ENCODE measurements at regions not wholly inside any gene's neighbourhood (a gene's known extent, or its start where the extent isn't known, plus 50 kb on each side); places are given as distances from the start of the nearest gene placed in this dataset.
"Not testable (repeated sequence)": the region's sequence is repeated elsewhere in the genome, so short reads cannot be mapped to it uniquely, and the experiment has no call there.

DNA sequence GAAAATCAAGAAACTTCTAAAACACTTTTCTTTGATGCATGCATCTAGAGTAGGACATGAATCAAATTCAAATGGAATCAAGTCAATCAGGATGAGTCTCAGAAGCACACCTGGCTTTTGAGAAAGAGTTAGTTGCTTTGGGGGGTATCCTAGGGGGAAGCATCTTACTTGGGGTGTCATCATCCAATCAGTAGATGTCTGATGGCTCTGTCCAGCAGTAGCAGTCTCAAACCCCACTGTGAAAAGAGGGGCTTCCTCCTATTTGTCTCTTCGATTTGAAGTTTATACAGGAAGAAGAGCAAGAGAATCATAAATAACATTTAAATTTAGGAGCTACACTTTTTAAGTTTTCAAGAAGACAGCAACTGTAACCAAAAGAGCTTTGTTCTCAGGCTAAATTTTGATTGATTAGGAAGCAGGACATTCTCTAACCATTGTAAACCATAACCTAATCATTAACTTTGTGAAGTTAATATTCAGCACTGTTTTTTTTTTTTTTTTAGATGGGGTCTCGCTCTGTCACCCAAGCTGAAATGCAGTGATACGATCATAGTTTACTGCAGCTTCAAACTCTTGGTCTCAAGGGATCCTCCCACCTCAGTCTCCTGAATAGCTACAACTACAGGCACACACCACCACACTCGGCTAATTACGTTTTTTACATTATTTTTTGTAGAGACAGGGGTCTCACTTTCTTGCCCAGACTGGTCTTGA lies 614.7 kb downstream of the CSNK1G3 start:
- H3K27me3 Mint-ChIP-seq = no peaks in the 10 kb centered on the region
- no peaks in the 10 kb centered on the region for H3K4me1 Mint-ChIP-seq (ENCODE audit: low read depth)
- no peak overlapping the region for H3K27ac Mint-ChIP-seq
- no peak overlapping the region for H3K4me3 Mint-ChIP-seq
- no peaks in the 10 kb centered on the region for H3K36me3 Mint-ChIP-seq
- H3K9me3 Mint-ChIP-seq (ENCODE audit: low read depth) = no peaks in the 10 kb centered on the region

DNA sequence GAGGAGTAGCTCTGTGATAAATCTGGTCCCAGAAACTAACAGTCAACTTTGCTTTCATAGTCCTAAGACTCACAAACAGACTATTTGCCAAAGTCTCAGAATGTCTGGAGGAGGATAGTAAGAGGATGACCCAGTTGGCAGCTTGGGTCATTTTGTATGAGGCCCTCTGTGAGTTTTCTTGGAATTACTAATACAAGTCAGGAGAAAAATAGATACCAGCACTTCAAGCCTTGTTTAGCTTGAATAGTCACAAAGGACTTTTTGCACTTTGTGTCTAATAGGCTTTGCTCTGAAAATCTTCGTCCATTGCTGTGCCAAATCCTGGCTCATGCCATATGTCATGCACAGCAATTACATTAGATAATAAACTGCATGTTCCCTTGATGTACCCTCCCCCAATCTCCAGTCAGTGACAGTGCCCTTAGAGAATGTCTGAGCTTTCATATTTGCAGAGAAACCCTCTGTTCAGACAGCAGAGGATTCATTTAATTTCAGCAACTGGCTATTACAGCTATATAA lies 612.8 kb downstream of the CSNK1G3 start:
- Mint-ChIP-seq H3K4me3 (no peak overlapping the region), H3K36me3 (no peaks in the 10 kb centered on the region), H3K9me3 (ENCODE audit: low read depth) (no peaks in the 10 kb centered on the region), H3K27ac (no peak overlapping the region), H3K4me1 (ENCODE audit: low read depth) (no peaks in the 10 kb centered on the region), H3K27me3 (no peaks in the 10 kb centered on the region)

DNA sequence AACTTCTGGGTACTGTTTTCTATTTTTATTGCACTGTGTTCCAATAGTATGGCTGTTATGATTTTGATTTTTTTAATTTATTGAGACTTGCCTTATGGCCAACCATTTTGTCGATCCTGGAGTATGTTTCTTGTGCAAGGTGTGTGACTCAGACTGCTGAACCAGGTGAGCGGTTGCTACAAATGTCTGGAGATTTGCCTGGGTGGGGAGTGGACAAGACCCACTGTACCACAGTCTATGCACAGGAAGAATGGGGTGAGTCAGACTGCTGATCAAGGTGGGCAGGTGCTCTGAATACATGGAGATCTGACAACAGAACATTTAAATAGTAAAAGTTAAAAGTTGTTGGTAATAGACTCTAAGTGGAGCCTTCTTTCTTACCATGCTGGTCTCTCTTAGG lies 609.2 kb downstream of the CSNK1G3 start:
- Mint-ChIP-seq H3K4me3 (no peak overlapping the region), H3K36me3 (no peaks in the 10 kb centered on the region), H3K27me3 (no peaks in the 10 kb centered on the region), H3K9me3 (ENCODE audit: low read depth) (peaks cover 2% of the 10 kb centered on the region), H3K27ac (no peak overlapping the region), H3K4me1 (ENCODE audit: low read depth) (no peaks in the 10 kb centered on the region)

- Mint-ChIP-seq H3K9me3 (ENCODE audit: low read depth) (peaks cover 4% of the 10 kb centered on the region), H3K36me3 (no peaks in the 10 kb centered on the region), H3K27me3 (no peaks in the 10 kb centered on the region), H3K4me3 (no peak overlapping the region), H3K27ac (no peak overlapping the region), H3K4me1 (ENCODE audit: low read depth) (no peaks in the 10 kb centered on the region)
Measured at GRCh38 chr5:124114911-124115310, 602.9 kb downstream of the CSNK1G3 start.

DNA sequence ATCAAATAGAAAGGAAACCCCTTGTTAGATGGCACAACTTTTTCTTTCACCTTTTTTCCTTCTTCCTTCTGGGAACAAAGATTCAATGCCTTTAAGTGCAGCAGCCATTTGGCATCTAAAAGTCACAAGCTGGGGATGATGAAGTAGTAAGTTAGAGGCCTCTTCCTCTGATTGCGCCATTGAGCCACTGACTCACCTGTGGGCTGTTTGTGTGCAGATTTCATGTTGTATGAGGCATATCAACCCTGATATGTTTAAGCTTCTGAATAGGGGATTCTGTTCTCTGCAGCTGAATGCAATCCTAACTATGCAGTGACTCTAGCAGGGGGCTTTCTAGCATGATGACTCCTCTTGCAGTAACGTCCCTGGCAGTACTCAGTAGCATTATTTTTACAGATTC lies 599.9 kb downstream of the CSNK1G3 start:
- peaks cover 4% of the 10 kb centered on the region for H3K9me3 Mint-ChIP-seq (ENCODE audit: low read depth)
- H3K27me3 Mint-ChIP-seq = no peaks in the 10 kb centered on the region
- no peaks in the 10 kb centered on the region for H3K4me1 Mint-ChIP-seq (ENCODE audit: low read depth)
- no peak overlapping the region for H3K27ac Mint-ChIP-seq
- no peaks in the 10 kb centered on the region for H3K36me3 Mint-ChIP-seq
- no peak overlapping the region for H3K4me3 Mint-ChIP-seq

GRCh38 chr5:124110942-124111341 lies 599.0 kb downstream of the CSNK1G3 start:
- Mint-ChIP-seq H3K9me3 (ENCODE audit: low read depth) (no peaks in the 10 kb centered on the region), H3K27ac (no peak overlapping the region), H3K4me1 (ENCODE audit: low read depth) (no peaks in the 10 kb centered on the region), H3K27me3 (no peaks in the 10 kb centered on the region), H3K36me3 (no peaks in the 10 kb centered on the region), H3K4me3 (no peak overlapping the region)

DNA sequence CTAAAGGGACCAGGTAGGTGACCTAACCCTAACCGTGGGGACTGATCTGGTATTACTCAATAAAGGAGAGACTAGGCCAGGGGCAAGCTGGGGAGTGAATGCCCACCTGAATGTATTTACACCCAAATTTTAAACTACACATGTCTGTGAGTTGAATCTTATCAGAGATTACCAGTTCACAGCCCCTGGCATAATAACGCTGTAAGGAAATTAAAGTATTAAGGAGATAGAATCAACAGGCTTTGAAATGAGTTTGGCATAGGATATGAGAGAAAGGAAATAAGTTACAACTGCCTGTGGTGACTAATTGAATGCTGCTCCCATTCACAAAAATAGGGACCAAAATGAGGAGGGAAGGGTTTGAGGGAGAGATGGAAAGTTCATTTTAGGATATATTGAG lies 593.3 kb downstream of the CSNK1G3 start:
- Mint-ChIP-seq H3K27me3 (no peaks in the 10 kb centered on the region), H3K4me3 (no peak overlapping the region), H3K4me1 (ENCODE audit: low read depth) (no peaks in the 10 kb centered on the region), H3K9me3 (ENCODE audit: low read depth) (no peaks in the 10 kb centered on the region), H3K27ac (no peak overlapping the region), H3K36me3 (no peaks in the 10 kb centered on the region)

- H3K27me3 Mint-ChIP-seq = no peaks in the 10 kb centered on the region
- no peaks in the 10 kb centered on the region for H3K9me3 Mint-ChIP-seq (ENCODE audit: low read depth)
- H3K36me3 Mint-ChIP-seq = no peaks in the 10 kb centered on the region
- H3K4me3 Mint-ChIP-seq = no peak overlapping the region
- H3K4me1 Mint-ChIP-seq (ENCODE audit: low read depth) = no peaks in the 10 kb centered on the region
- no peak overlapping the region for H3K27ac Mint-ChIP-seq
Measured at GRCh38 chr5:124104821-124105220, 592.8 kb downstream of the CSNK1G3 start.

DNA sequence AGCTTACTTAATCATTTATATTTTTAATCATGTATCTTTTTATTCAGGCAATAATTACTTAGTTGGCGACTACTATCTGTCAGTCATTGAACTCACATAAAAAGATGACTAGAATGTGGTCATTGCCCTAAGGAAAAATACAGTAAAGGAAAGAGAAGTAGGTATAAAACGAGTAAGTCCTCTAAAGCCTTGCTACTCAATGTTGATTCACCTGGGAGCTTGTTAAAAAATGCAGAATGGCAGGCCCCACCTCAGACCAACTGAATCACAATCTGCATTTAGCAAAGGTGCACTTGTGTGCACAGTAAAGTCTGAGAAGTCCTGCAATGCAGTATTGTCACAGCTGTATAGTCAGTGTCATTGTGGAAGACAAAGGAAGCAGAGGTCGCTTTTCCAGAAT lies 592.4 kb downstream of the CSNK1G3 start:
- Mint-ChIP-seq H3K4me1 (ENCODE audit: low read depth) (no peaks in the 10 kb centered on the region), H3K36me3 (no peaks in the 10 kb centered on the region), H3K27ac (no peak overlapping the region), H3K4me3 (no peak overlapping the region), H3K27me3 (no peaks in the 10 kb centered on the region), H3K9me3 (ENCODE audit: low read depth) (no peaks in the 10 kb centered on the region)

- H3K27ac Mint-ChIP-seq = no peak overlapping the region
- H3K4me3 Mint-ChIP-seq = no peak overlapping the region
- no peaks in the 10 kb centered on the region for H3K9me3 Mint-ChIP-seq (ENCODE audit: low read depth)
- H3K4me1 Mint-ChIP-seq (ENCODE audit: low read depth) = no peaks in the 10 kb centered on the region
- H3K27me3 Mint-ChIP-seq = no peaks in the 10 kb centered on the region
- H3K36me3 Mint-ChIP-seq = no peaks in the 10 kb centered on the region
Measured at GRCh38 chr5:124103671-124104070, 591.7 kb downstream of the CSNK1G3 start.

DNA sequence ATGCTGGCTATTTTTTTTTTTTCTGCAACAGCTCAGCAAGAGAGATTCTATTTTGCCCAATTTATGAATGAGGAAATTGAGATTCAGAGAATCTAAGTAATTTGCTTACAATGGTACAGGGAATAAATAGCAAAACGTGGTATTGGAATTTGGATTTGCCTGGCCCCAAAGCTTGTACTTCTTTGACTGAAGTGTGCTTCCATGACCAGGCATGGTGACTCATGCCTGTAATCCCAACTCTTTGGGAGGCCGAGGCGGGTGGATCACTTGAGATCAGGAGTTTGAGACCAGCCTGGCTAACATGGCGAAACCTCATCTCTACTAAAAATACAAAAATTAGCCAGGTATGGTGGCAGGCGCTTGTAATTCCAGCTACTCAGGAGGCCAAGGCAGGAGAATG lies 591.1 kb downstream of the CSNK1G3 start:
- H3K27me3 Mint-ChIP-seq; H3K9me3 Mint-ChIP-seq (ENCODE audit: low read depth): not testable (repeated sequence)

GRCh38 chr5:124102486-124102885 lies 590.5 kb downstream of the CSNK1G3 start:
- no peaks in the 10 kb centered on the region for H3K9me3 Mint-ChIP-seq (ENCODE audit: low read depth)
- H3K4me1 Mint-ChIP-seq (ENCODE audit: low read depth) = no peaks in the 10 kb centered on the region
- H3K36me3 Mint-ChIP-seq = no peaks in the 10 kb centered on the region
- H3K4me3 Mint-ChIP-seq = no peak overlapping the region
- no peak overlapping the region for H3K27ac Mint-ChIP-seq
- H3K27me3 Mint-ChIP-seq = no peaks in the 10 kb centered on the region

More for the DNA sequence above, 591.1 kb downstream of the CSNK1G3 start:
- H3K4me3 Mint-ChIP-seq; H3K4me1 Mint-ChIP-seq (ENCODE audit: low read depth); H3K27ac Mint-ChIP-seq; H3K36me3 Mint-ChIP-seq: not testable (repeated sequence)

DNA sequence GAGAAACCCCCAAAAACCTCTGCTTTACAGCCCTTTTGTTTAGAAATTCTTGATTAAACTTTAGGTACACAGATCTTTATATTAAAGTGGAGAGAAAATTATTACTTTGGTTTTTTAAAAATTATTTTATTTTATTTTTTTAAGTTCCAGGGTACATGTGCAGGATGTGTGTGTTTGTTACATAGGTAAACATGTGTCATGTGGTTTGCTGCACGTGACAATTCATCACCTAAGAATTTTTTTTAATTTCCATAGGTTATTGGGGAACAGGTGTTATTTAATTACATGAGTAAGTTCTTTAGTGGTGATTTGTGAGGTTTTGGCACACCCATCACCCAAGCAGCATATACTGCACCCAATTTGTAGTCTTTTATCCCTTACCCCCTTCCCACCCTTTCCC lies 581.7 kb downstream of the CSNK1G3 start:
- Mint-ChIP-seq H3K27ac (no peak overlapping the region), H3K4me3 (no peak overlapping the region), H3K9me3 (ENCODE audit: low read depth) (no peaks in the 10 kb centered on the region)

GRCh38 chr5:124090115-124090514 lies 578.1 kb downstream of the CSNK1G3 start:
- H3K27ac Mint-ChIP-seq = no peak overlapping the region
- H3K27me3 Mint-ChIP-seq = no peaks in the 10 kb centered on the region
- no peaks in the 10 kb centered on the region for H3K36me3 Mint-ChIP-seq
- no peaks in the 10 kb centered on the region for H3K4me1 Mint-ChIP-seq (ENCODE audit: low read depth)
- H3K9me3 Mint-ChIP-seq (ENCODE audit: low read depth) = no peaks in the 10 kb centered on the region
- no peak overlapping the region for H3K4me3 Mint-ChIP-seq

More for the DNA sequence above, 581.7 kb downstream of the CSNK1G3 start:
- Mint-ChIP-seq H3K27me3 (no peaks in the 10 kb centered on the region), H3K4me1 (ENCODE audit: low read depth) (no peaks in the 10 kb centered on the region), H3K36me3 (no peaks in the 10 kb centered on the region)

DNA sequence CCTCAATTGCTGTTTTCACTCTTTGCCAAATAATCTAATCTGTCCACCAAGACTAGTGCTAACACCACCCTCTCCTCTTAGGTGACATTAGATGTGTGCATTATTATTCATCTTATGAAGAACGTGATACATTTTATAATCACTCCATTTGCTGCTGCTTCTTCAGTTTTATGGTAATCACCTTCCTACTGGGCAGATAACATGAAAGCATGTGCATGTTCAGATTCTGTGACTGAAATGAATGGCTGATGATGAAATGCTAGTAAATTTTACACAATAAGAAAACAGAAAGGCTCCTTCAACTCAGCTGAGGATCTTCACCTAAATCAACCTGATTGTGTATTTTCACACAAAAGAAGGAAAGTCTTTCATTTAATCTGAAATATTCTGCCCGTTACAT lies 577.6 kb downstream of the CSNK1G3 start:
- Mint-ChIP-seq H3K27ac (no peak overlapping the region), H3K4me1 (ENCODE audit: low read depth) (no peaks in the 10 kb centered on the region), H3K9me3 (ENCODE audit: low read depth) (peaks cover 2% of the 10 kb centered on the region), H3K36me3 (no peaks in the 10 kb centered on the region), H3K4me3 (no peak overlapping the region), H3K27me3 (no peaks in the 10 kb centered on the region)
